Testis (tissue), 2 donors: ENCODE measurements at regions not wholly inside any gene's neighbourhood (a gene's known extent, or its start where the extent isn't known, plus 50 kb on each side); places are given as distances from the start of the nearest gene placed in this dataset.

Source experiments
- CTCF ChIP-seq, 3 experiments: fragments of 450-650 bp in 2 of 3; fragments of 200-600 bp in 1 of 3; sonication (generic) in 1 of 3; IDR thresholded peaks; one replicate each; pipeline ENCODE4 v1.5.1; 2016 to 2019; ENCODE audit warnings: antibody characterized with exemption in 3 of 3, mild to moderate bottlenecking in 2 of 3, moderate library complexity in 1 of 3
- POLR2A ChIP-seq: fragments of 450-650 bp; IDR thresholded peaks from one replicate; pipeline ENCODE4 v1.6.1; 2017; ENCODE audit warnings: antibody characterized with exemption, mild to moderate bottlenecking, moderate library complexity

- TF ChIP-seq CTCF (IDR thresholded peaks at IDR 0.05): no peak
- TF ChIP-seq POLR2A: no peak
Observed at GRCh38 chr2:204370172-204370718, 175.0 kb upstream of the PARD3B start.
